B cell (primary cell): ENCODE measurements at regions not wholly inside any gene's neighbourhood (a gene's known extent, or its start where the extent isn't known, plus 50 kb on each side); places are given as distances from the start of the nearest gene placed in this dataset.

ENCODE experiments used
- ATAC-seq: fragments of 200-7000 bp; cut with Tn5 transposase; one replicate; pipeline ENCODE4 v1.10.0; 2021; ENCODE audit warnings: low read depth, mild to moderate bottlenecking, moderate number of reproducible peaks, moderate library complexity
- CTCF ChIA-PET: fragments of 350-600 bp; sonication (Branson Sonifier 250); formaldehyde crosslinking; loops from one replicate; lab custom pipeline; 2021; ENCODE audit warnings: antibody characterized with exemption, inconsistent platforms; lab: Charles Lee
- POLR2A ChIA-PET: fragments of 350-600 bp; sonication (Branson Sonifier 250); formaldehyde crosslinking; loops from one replicate; lab custom pipeline; 2021; ENCODE audit warnings: antibody characterized with exemption; lab: Charles Lee
- DNase-seq: peaks from one replicate; pipeline ENCODE4 v3.0.0; 2013
- H2AFZ ChIP-seq: 2 replicates; pipeline ENCODE4 v1.6.1; 2012; ENCODE audit warnings: mild to moderate bottlenecking, low read depth, low read length; ENCODE audit not compliant: insufficient read depth, poor library complexity, severe bottlenecking
- H3K27ac ChIP-seq, 2 donors: 1 replicate in 1 of 2; 2 replicates in 1 of 2; pipeline ENCODE4 v1.5.1; 2012 to 2013; ENCODE audit warnings: low read length in 2 of 2, mild to moderate bottlenecking in 2 of 2, moderate library complexity in 1 of 2
- H3K27me3 ChIP-seq, 4 experiments: fragments of 200-600 bp in 1 of 4; sonication (generic) in 1 of 4; replicated peaks in 1 of 4; 1 replicate in 2 of 4; 2 replicates in 2 of 4; pipeline versions ENCODE4 v1.6.1 to v1.7.0; 2013 to 2016; ENCODE audit warnings: low read length in 3 of 4, mild to moderate bottlenecking in 2 of 4, mixed read lengths in 1 of 4, moderate library complexity in 1 of 4; ENCODE audit not compliant: insufficient read depth in 4 of 4, control insufficient read depth in 3 of 4; ENCODE audit errors: control extremely low read depth in 1 of 4
- H3K36me3 ChIP-seq, 2 experiments: replicated peaks in 1 of 2; 1 replicate in 1 of 2; 2 replicates in 1 of 2; pipeline versions ENCODE4 v1.6.1 to v1.7.1; 2013; ENCODE audit warnings: low read length in 1 of 2; ENCODE audit not compliant: insufficient read depth in 2 of 2, control insufficient read depth in 1 of 2; ENCODE audit errors: control extremely low read depth in 1 of 2, extremely low read depth in 1 of 2
- H3K4me1 ChIP-seq, 2 donors: fragments of 200-600 bp in 1 of 2; sonication (generic) in 1 of 2; 1 replicate in 1 of 2; 2 replicates in 1 of 2; pipeline versions ENCODE4 v1.5.1 to v1.6.1; 2013 to 2017; ENCODE audit warnings: low read length in 2 of 2; ENCODE audit not compliant: control insufficient read depth in 2 of 2, insufficient read depth in 2 of 2
- H3K4me2 ChIP-seq: replicated peaks from 2 replicates; pipeline ENCODE3; 2012; ENCODE audit warnings: mild to moderate bottlenecking, low read depth, low read length; ENCODE audit not compliant: poor library complexity, severe bottlenecking
- H3K4me3 ChIP-seq, 5 experiments: fragments of 200-600 bp in 1 of 5; sonication (generic) in 1 of 5; 1 replicate in 3 of 5; 2 replicates in 2 of 5; pipeline versions ENCODE4 v1.5.1 to v1.7.0; 2011 to 2016; ENCODE audit warnings: low read length in 4 of 5, mild to moderate bottlenecking in 4 of 5, low read depth in 2 of 5, control low read depth in 1 of 5, moderate library complexity in 1 of 5; ENCODE audit not compliant: insufficient read depth in 1 of 5; ENCODE audit errors: control extremely low read depth in 1 of 5, extremely low read depth in 1 of 5
- H3K79me2 ChIP-seq: fragments of 200-600 bp; sonication (generic); one replicate; pipeline ENCODE4 v1.6.0; 2016; ENCODE audit warnings: low read length; ENCODE audit not compliant: control insufficient read depth, insufficient read depth
- H3K9ac ChIP-seq: fragments of 200-600 bp; sonication (generic); 2 replicates; pipeline ENCODE4 v1.6.1; 2017; ENCODE audit warnings: mild to moderate bottlenecking, low read length, moderate library complexity
- H3K9me3 ChIP-seq, 3 donors: one replicate each; pipeline versions ENCODE4 v1.6.1 to v1.7.1; 2013; ENCODE audit warnings: low read length in 2 of 3; ENCODE audit not compliant: control insufficient read depth in 2 of 3, insufficient read depth in 1 of 3; ENCODE audit errors: control extremely low read depth in 1 of 3
- H4K20me1 ChIP-seq: 2 replicates; pipeline ENCODE4 v1.6.0; 2012; ENCODE audit warnings: mild to moderate bottlenecking, low read length; ENCODE audit not compliant: insufficient read depth, control insufficient read depth, poor library complexity, severe bottlenecking
- H3K27ac Mint-ChIP-seq: one replicate; pipeline ENCODE4 v1.8.0; 2021; ENCODE audit warnings: mixed read lengths
- H3K27me3 Mint-ChIP-seq: one replicate; pipeline ENCODE4 v1.8.0; 2021; ENCODE audit warnings: mixed read lengths
- H3K4me1 Mint-ChIP-seq: one replicate; pipeline ENCODE4 v1.8.0; 2021; ENCODE audit warnings: mixed read lengths
- H3K4me3 Mint-ChIP-seq: one replicate; pipeline ENCODE4 v1.8.0; 2021; ENCODE audit warnings: mixed read lengths
- H3K9me3 Mint-ChIP-seq: one replicate; pipeline ENCODE4 v1.8.0; 2022; ENCODE audit warnings: mixed read lengths; ENCODE audit not compliant: insufficient read depth
- EZH2 ChIP-seq: IDR thresholded peaks from 2 replicates; pipeline ENCODE4 v1.6.1; 2012; ENCODE audit warnings: borderline replicate concordance, low read depth, mild to moderate bottlenecking, moderate library complexity, low read length; ENCODE audit not compliant: insufficient read depth, poor library complexity, severe bottlenecking
- WGBS: methylation state at CpG from one replicate; pipeline ENCODE4 v1.1.5; 2013; ENCODE audit warnings: missing lambda C conversion rate; ENCODE audit not compliant: insufficient coverage; 5-methylcytosine and 5-hydroxymethylcytosine counted together
- intact Hi-C: fragments of 100-400 bp; cut with micrococcal nuclease; formaldehyde crosslinking; loops from one replicate; pipeline ENCODE4 v1.10.0; 2022
- TF ChIP-seq, protein P1 (sequence below): fragments of 200-600 bp; IDR thresholded peaks from one replicate; pipeline ENCODE4 v1.8.0; 2022; ENCODE audit warnings: antibody characterized with exemption, mild to moderate bottlenecking

DNA sequence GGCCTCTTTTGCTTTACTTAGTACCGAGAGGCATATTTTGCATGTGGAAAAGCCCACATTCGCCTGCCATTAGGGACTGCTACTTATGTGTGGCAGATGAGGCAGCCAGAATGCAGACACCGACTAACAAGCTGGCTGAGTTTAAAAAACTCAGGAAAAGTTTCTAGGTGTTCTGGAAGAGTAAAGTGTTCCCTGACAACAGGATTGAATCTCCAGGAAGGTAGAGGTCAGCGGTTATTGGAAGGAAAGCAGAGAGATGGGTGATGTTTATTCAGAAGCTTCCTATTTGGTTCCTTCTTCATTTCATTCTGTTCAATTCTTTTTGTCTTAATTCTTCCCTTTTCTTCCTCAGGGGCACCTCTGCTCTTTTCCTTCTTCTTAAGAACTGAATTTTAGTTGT, 206.9 kb upstream of the SNX7 start:
- Histone ChIP-seq H3K9ac (no peak overlapping the region), H3K79me2 (no peaks in the 10 kb centered on the region), H4K20me1 (no peaks in the 10 kb centered on the region), H2AFZ (no peak overlapping the region), H3K4me1 (no peaks in the 10 kb centered on the region), H3K4me2 (no peak overlapping the region), H3K27ac (no peak overlapping the region), H3K27me3 (no peaks in the 10 kb centered on the region), H3K4me3 (no peak overlapping the region), H3K36me3 (no peaks in the 10 kb centered on the region), H3K9me3 (no peaks in the 10 kb centered on the region)
- Mint-ChIP-seq H3K4me3 (no peak overlapping the region), H3K9me3 (no peaks in the 10 kb centered on the region), H3K27me3 (no peaks in the 10 kb centered on the region), H3K4me1 (no peaks in the 10 kb centered on the region), H3K27ac (no peak overlapping the region)
- ChIA-PET CTCF (no interaction called here), POLR2A (no interaction called here)
- DNase-seq (no peak), ATAC-seq (no peak)
- intact Hi-C loops, result no loop called here
- no peak for TF ChIP-seq EZH2
- TF ChIP-seq, protein P1, sequence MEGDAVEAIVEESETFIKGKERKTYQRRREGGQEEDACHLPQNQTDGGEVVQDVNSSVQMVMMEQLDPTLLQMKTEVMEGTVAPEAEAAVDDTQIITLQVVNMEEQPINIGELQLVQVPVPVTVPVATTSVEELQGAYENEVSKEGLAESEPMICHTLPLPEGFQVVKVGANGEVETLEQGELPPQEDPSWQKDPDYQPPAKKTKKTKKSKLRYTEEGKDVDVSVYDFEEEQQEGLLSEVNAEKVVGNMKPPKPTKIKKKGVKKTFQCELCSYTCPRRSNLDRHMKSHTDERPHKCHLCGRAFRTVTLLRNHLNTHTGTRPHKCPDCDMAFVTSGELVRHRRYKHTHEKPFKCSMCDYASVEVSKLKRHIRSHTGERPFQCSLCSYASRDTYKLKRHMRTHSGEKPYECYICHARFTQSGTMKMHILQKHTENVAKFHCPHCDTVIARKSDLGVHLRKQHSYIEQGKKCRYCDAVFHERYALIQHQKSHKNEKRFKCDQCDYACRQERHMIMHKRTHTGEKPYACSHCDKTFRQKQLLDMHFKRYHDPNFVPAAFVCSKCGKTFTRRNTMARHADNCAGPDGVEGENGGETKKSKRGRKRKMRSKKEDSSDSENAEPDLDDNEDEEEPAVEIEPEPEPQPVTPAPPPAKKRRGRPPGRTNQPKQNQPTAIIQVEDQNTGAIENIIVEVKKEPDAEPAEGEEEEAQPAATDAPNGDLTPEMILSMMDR, result no peak
- 93% methylated on average over 3 of the region's 4 CpGs for WGBS

DNA sequence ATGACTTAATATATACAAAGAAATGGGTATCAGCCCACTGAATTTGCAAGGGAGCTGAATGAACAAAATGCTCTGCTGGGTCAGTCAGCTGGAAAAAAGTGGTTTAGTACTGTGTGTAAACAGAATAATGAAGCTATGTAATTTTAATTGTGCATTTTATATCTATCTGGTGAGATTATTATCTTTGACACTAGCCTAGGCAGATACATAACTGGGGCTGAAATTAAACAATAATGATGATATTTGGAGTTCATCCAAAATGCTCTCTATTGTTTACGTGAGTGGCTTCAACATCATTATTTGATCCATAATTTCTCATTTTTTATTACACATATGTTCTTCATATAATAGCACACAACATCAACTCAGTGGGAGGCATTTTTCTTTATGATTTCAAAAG, 208.5 kb upstream of the SNX7 start:
- Mint-ChIP-seq H3K9me3 (no peaks in the 10 kb centered on the region), H3K27ac (no peak overlapping the region), H3K27me3 (no peaks in the 10 kb centered on the region), H3K4me3 (no peak overlapping the region), H3K4me1 (no peaks in the 10 kb centered on the region)
- no CpG with 5 or more reads among the region's 1 CpG for whole genome bisulfite sequencing
- no peaks in the 10 kb centered on the region for H3K36me3 ChIP-seq
- intact Hi-C loops, result no loop called here
- ATAC-seq, result no peak
- H4K20me1 ChIP-seq, result no peaks in the 10 kb centered on the region
- H2AFZ ChIP-seq, result no peak overlapping the region
- H3K9me3 ChIP-seq, result no peaks in the 10 kb centered on the region
- no peaks in the 10 kb centered on the region for H3K4me1 ChIP-seq
- H3K79me2 ChIP-seq, result no peaks in the 10 kb centered on the region
- no peak overlapping the region for H3K4me3 ChIP-seq
- POLR2A ChIA-PET, result no interaction called here
- no peak overlapping the region for H3K9ac ChIP-seq
- no peak overlapping the region for H3K27ac ChIP-seq
- DNase-seq, result no peak
- no peak overlapping the region for H3K4me2 ChIP-seq
- CTCF ChIA-PET, result no interaction called here
- no peaks in the 10 kb centered on the region for H3K27me3 ChIP-seq
- TF ChIP-seq, protein P1, result no peak
- TF ChIP-seq EZH2, result no peak
